ENCODE measurements at regions not wholly inside any gene's neighbourhood (a gene's known extent, or its start where the extent isn't known, plus 50 kb on each side); places are given as distances from the start of the nearest gene placed in this dataset.

- no peak for DNase-seq
Observed at GRCh38 chr18:46352520-46353250, 248.5 kb downstream of the HAUS1 start.

GRCh38 chr18:46353460-46353859, 249.3 kb downstream of the HAUS1 start:
- no peak for DNase-seq

- DNase-seq = no peak
Observed at GRCh38 chr18:46356278-46357033, 252.3 kb downstream of the HAUS1 start.

GRCh38 chr18:46360102-46360699, 256.0 kb downstream of the HAUS1 start:
- no peak for DNase-seq

- no peak for DNase-seq
Observed at GRCh38 chr18:46360866-46361265, 256.7 kb downstream of the HAUS1 start.

- no peak for DNase-seq
Observed at GRCh38 chr18:46362533-46362932, 258.3 kb downstream of the HAUS1 start.

GRCh38 chr18:46364048-46364447, 259.9 kb downstream of the HAUS1 start:
- DNase-seq = no peak

GRCh38 chr18:46366201-46366600, 262.0 kb downstream of the HAUS1 start:
- DNase-seq = no peak

- DNase-seq = peak; percentile 54
Observed at GRCh38 chr18:46366751-46367376, 262.7 kb downstream of the HAUS1 start.

GRCh38 chr18:46369323-46369722, 265.1 kb downstream of the HAUS1 start:
- no peak for DNase-seq

- no peak for DNase-seq
Observed at GRCh38 chr18:46370898-46371297, 266.7 kb downstream of the HAUS1 start.

- DNase-seq = no peak
Observed at GRCh38 chr18:46372670-46373069, 268.5 kb downstream of the HAUS1 start.

GRCh38 chr18:46373131-46373530, 268.9 kb downstream of the HAUS1 start:
- no peak for DNase-seq

GRCh38 chr18:46373791-46374190, 269.6 kb downstream of the HAUS1 start:
- no peak for DNase-seq

GRCh38 chr18:46374850-46375249, 270.7 kb downstream of the HAUS1 start:
- DNase-seq = no peak

GRCh38 chr18:46377557-46377956, 273.4 kb downstream of the HAUS1 start:
- DNase-seq = no peak

GRCh38 chr18:46378126-46378863, 274.1 kb downstream of the HAUS1 start:
- no peak for DNase-seq

GRCh38 chr18:46378864-46379207, 274.7 kb downstream of the HAUS1 start:
- DNase-seq = no peak

GRCh38 chr18:46379323-46379950, 275.3 kb downstream of the HAUS1 start:
- no peak for DNase-seq

GRCh38 chr18:46385124-46385523, 271.9 kb downstream of the LOXHD1 start:
- no peak for DNase-seq

- DNase-seq = peak; percentile 77
Observed at GRCh38 chr18:46386788-46387187, 270.2 kb downstream of the LOXHD1 start.

- peak; percentile 53 for DNase-seq
Observed at GRCh38 chr18:46387441-46388131, 269.4 kb downstream of the LOXHD1 start.
